ENCODE measurements at regions not wholly inside any gene's neighbourhood (a gene's known extent, or its start where the extent isn't known, plus 50 kb on each side); places are given as distances from the start of the nearest gene placed in this dataset.

- H3K27me3 ChIP-seq (ENCODE audit: insufficient read depth, poor library complexity, severe bottlenecking), result no peaks in the 10 kb centered on the region
- no peak overlapping the region for H3K4me3 ChIP-seq (ENCODE audit: severe bottlenecking)
- H3K9me3 ChIP-seq (ENCODE audit: severe bottlenecking), result no peaks in the 10 kb centered on the region
- no peaks in the 10 kb centered on the region for H3K36me3 ChIP-seq (ENCODE audit: low read depth)
- H3K4me1 ChIP-seq (ENCODE audit: insufficient read depth, poor library complexity, severe bottlenecking), result no peaks in the 10 kb centered on the region
- DNase-seq (ENCODE audit: low spot score) (no peak), ATAC-seq (ENCODE audit: low read depth) (no peak)
- no peak for TF ChIP-seq CTCF (IDR thresholded peaks at IDR 0.05; ENCODE audit: poor library complexity, severe bottlenecking)
- no peak overlapping the region for H3K27ac ChIP-seq (ENCODE audit: poor library complexity, severe bottlenecking)
Measured at GRCh38 chr13:80656512-80656904, 315.6 kb upstream of the SPRY2 start.

GRCh38 chr13:80655778-80656511 lies 315.0 kb upstream of the SPRY2 start:
- Histone ChIP-seq H3K36me3 (ENCODE audit: low read depth) (no peaks in the 10 kb centered on the region), H3K4me1 (ENCODE audit: insufficient read depth, poor library complexity, severe bottlenecking) (no peaks in the 10 kb centered on the region), H3K27ac (ENCODE audit: poor library complexity, severe bottlenecking) (no peak overlapping the region), H3K9me3 (ENCODE audit: severe bottlenecking) (no peaks in the 10 kb centered on the region), H3K27me3 (ENCODE audit: insufficient read depth, poor library complexity, severe bottlenecking) (no peaks in the 10 kb centered on the region), H3K4me3 (ENCODE audit: severe bottlenecking) (no peak overlapping the region)
- no peak for TF ChIP-seq CTCF (IDR thresholded peaks at IDR 0.05; ENCODE audit: poor library complexity, severe bottlenecking)
- no peak for DNase-seq (ENCODE audit: low spot score)
- ATAC-seq (ENCODE audit: low read depth), result no peak

- no peaks in the 10 kb centered on the region for H3K4me1 ChIP-seq (ENCODE audit: insufficient read depth, poor library complexity, severe bottlenecking)
- H3K36me3 ChIP-seq (ENCODE audit: low read depth), result no peaks in the 10 kb centered on the region
- no peaks in the 10 kb centered on the region for H3K27me3 ChIP-seq (ENCODE audit: insufficient read depth, poor library complexity, severe bottlenecking)
- no peak for TF ChIP-seq CTCF (IDR thresholded peaks at IDR 0.05; ENCODE audit: poor library complexity, severe bottlenecking)
- H3K9me3 ChIP-seq (ENCODE audit: severe bottlenecking), result no peaks in the 10 kb centered on the region
- ATAC-seq (ENCODE audit: low read depth) (no peak), DNase-seq (ENCODE audit: low spot score) (no peak)
- no peak overlapping the region for H3K27ac ChIP-seq (ENCODE audit: poor library complexity, severe bottlenecking)
- H3K4me3 ChIP-seq (ENCODE audit: severe bottlenecking), result no peak overlapping the region
Measured at GRCh38 chr13:80654638-80655249, 313.8 kb upstream of the SPRY2 start.

- ATAC-seq (ENCODE audit: low read depth) (no peak), DNase-seq (ENCODE audit: low spot score) (no peak)
- Histone ChIP-seq H3K27me3 (ENCODE audit: insufficient read depth, poor library complexity, severe bottlenecking) (no peaks in the 10 kb centered on the region), H3K9me3 (ENCODE audit: severe bottlenecking) (no peaks in the 10 kb centered on the region), H3K27ac (ENCODE audit: poor library complexity, severe bottlenecking) (no peak overlapping the region), H3K36me3 (ENCODE audit: low read depth) (no peaks in the 10 kb centered on the region), H3K4me1 (ENCODE audit: insufficient read depth, poor library complexity, severe bottlenecking) (no peaks in the 10 kb centered on the region), H3K4me3 (ENCODE audit: severe bottlenecking) (no peak overlapping the region)
- no peak for TF ChIP-seq CTCF (IDR thresholded peaks at IDR 0.05; ENCODE audit: poor library complexity, severe bottlenecking)
Measured at GRCh38 chr13:80649274-80649673, 308.3 kb upstream of the SPRY2 start.

GRCh38 chr13:80642641-80643040 lies 301.7 kb upstream of the SPRY2 start:
- Histone ChIP-seq H3K27me3 (ENCODE audit: insufficient read depth, poor library complexity, severe bottlenecking) (no peaks in the 10 kb centered on the region), H3K4me3 (ENCODE audit: severe bottlenecking) (no peak overlapping the region), H3K36me3 (ENCODE audit: low read depth) (no peaks in the 10 kb centered on the region), H3K4me1 (ENCODE audit: insufficient read depth, poor library complexity, severe bottlenecking) (no peaks in the 10 kb centered on the region), H3K27ac (ENCODE audit: poor library complexity, severe bottlenecking) (no peak overlapping the region), H3K9me3 (ENCODE audit: severe bottlenecking) (peaks cover 4% of the 10 kb centered on the region)
- ATAC-seq (ENCODE audit: low read depth), result no peak
- no peak for DNase-seq (ENCODE audit: low spot score)
- no peak for TF ChIP-seq CTCF (IDR thresholded peaks at IDR 0.05; ENCODE audit: poor library complexity, severe bottlenecking)
